BE2C (cell line): ENCODE measurements at regions not wholly inside any gene's neighbourhood (a gene's known extent, or its start where the extent isn't known, plus 50 kb on each side); places are given as distances from the start of the nearest gene placed in this dataset.

Experiments
- DNase-seq: peaks from one replicate; pipeline ENCODE4 v3.0.0-alpha.2; 2020
- H3K27me3 ChIP-seq: fragments of 250-450 bp; sonication (Bioruptor Pico); 2 replicates; pipeline ENCODE4 v1.5.1; 2020; ENCODE audit warnings: mild to moderate bottlenecking
- H3K36me3 ChIP-seq: fragments of 250-450 bp; sonication (Bioruptor Pico); 2 replicates; pipeline ENCODE4 v1.5.1; 2020; ENCODE audit warnings: mild to moderate bottlenecking
- H3K4me1 ChIP-seq: fragments of 250-450 bp; sonication (Bioruptor Pico); 2 replicates; pipeline ENCODE4 v1.5.1; 2020
- H3K4me3 ChIP-seq: 2 replicates; pipeline ENCODE4 v1.5.1; 2011; ENCODE audit warnings: low read depth, low read length
- H3K9me3 ChIP-seq: fragments of 250-450 bp; sonication (Bioruptor Pico); 2 replicates; pipeline ENCODE4 v1.5.1; 2020
- CTCF ChIP-seq: IDR thresholded peaks from 2 replicates; pipeline ENCODE4 v1.5.1; 2012; ENCODE audit warnings: mild to moderate bottlenecking, low read depth, low read length

- no peaks in the 10 kb centered on the region for H3K9me3 ChIP-seq
- H3K4me3 ChIP-seq = no peak overlapping the region
- no peaks in the 10 kb centered on the region for H3K36me3 ChIP-seq
- no peaks in the 10 kb centered on the region for H3K4me1 ChIP-seq
- TF ChIP-seq CTCF = no peak
- H3K27me3 ChIP-seq = no peaks in the 10 kb centered on the region
- DNase-seq = no peak
Measured at GRCh38 chr4:151987606-151988005, 226.8 kb upstream of the GATB start.

- Histone ChIP-seq H3K36me3 (no peaks in the 10 kb centered on the region), H3K9me3 (no peaks in the 10 kb centered on the region), H3K4me1 (no peaks in the 10 kb centered on the region), H3K27me3 (no peaks in the 10 kb centered on the region), H3K4me3 (no peak overlapping the region)
- no peak for TF ChIP-seq CTCF
- DNase-seq = no peak
Measured at GRCh38 chr4:151983854-151984253, 223.0 kb upstream of the GATB start.

GRCh38 chr4:151979819-151980218, 219.0 kb upstream of the GATB start:
- Histone ChIP-seq H3K9me3 (no peaks in the 10 kb centered on the region; the same call in 1 of the 2 replicates), H3K4me1 (no peaks in the 10 kb centered on the region), H3K27me3 (no peaks in the 10 kb centered on the region), H3K36me3 (no peaks in the 10 kb centered on the region), H3K4me3 (no peak overlapping the region)
- no peak for TF ChIP-seq CTCF
- DNase-seq = no peak

- Histone ChIP-seq H3K4me3 (no peak overlapping the region), H3K9me3 (no peaks in the 10 kb centered on the region), H3K27me3 (no peaks in the 10 kb centered on the region), H3K4me1 (no peaks in the 10 kb centered on the region), H3K36me3 (no peaks in the 10 kb centered on the region)
- no peak for TF ChIP-seq CTCF
- no peak for DNase-seq
Measured at GRCh38 chr4:151968643-151969042, 207.8 kb upstream of the GATB start.

- no peak for DNase-seq
- Histone ChIP-seq H3K36me3 (no peaks in the 10 kb centered on the region), H3K9me3 (no peaks in the 10 kb centered on the region), H3K27me3 (no peaks in the 10 kb centered on the region), H3K4me1 (no peaks in the 10 kb centered on the region), H3K4me3 (no peak overlapping the region)
- TF ChIP-seq CTCF = no peak
Measured at GRCh38 chr4:151967074-151967473, 206.3 kb upstream of the GATB start.

- Histone ChIP-seq H3K9me3 (no peaks in the 10 kb centered on the region), H3K36me3 (no peaks in the 10 kb centered on the region), H3K4me3 (no peak overlapping the region), H3K4me1 (no peaks in the 10 kb centered on the region), H3K27me3 (no peaks in the 10 kb centered on the region)
- DNase-seq = no peak
- no peak for TF ChIP-seq CTCF
Measured at GRCh38 chr4:151962138-151962823, 201.5 kb upstream of the GATB start.
